H9 (cell line): ENCODE measurements at regions not wholly inside any gene's neighbourhood (a gene's known extent, or its start where the extent isn't known, plus 50 kb on each side); places are given as distances from the start of the nearest gene placed in this dataset.

ENCODE experiments used
- DNase-seq: peaks from one replicate; pipeline ENCODE4 v3.0.0-alpha.2; 2017
- H2AFZ ChIP-seq: one replicate; pipeline ENCODE4 v1.6.1; 2013; ENCODE audit warnings: mild to moderate bottlenecking, low read length, control low read depth, moderate library complexity
- H2AK5ac ChIP-seq: 2 replicates; pipeline ENCODE4 v1.6.1; 2013; ENCODE audit warnings: low read length, control low read depth, mixed read lengths; ENCODE audit not compliant: insufficient read length
- H2BK120ac ChIP-seq: one replicate; pipeline ENCODE4 v1.6.1; 2013; ENCODE audit warnings: low read depth, mild to moderate bottlenecking, low read length, control low read depth, inconsistent platforms; ENCODE audit not compliant: poor library complexity, severe bottlenecking
- H2BK12ac ChIP-seq: 2 replicates; pipeline ENCODE4 v1.6.1; 2013; ENCODE audit warnings: low read length, control low read depth, mixed read lengths, low read depth; ENCODE audit not compliant: insufficient read length
- H2BK15ac ChIP-seq: 2 replicates; pipeline ENCODE4 v1.6.1; 2013; ENCODE audit warnings: low read depth, low read length, control low read depth
- H2BK20ac ChIP-seq: one replicate; pipeline ENCODE4 v1.6.1; 2013; ENCODE audit warnings: low read depth, mild to moderate bottlenecking, low read length, control low read depth, inconsistent platforms; ENCODE audit not compliant: poor library complexity, severe bottlenecking
- H2BK5ac ChIP-seq: 2 replicates; pipeline ENCODE4 v1.6.1; 2013; ENCODE audit warnings: low read length, control low read depth, mixed read lengths; ENCODE audit not compliant: insufficient read length
- H3K14ac ChIP-seq: 2 replicates; pipeline ENCODE4 v1.6.1; 2013; ENCODE audit warnings: low read length, control low read depth; ENCODE audit not compliant: insufficient read depth
- H3K18ac ChIP-seq: 2 replicates; pipeline ENCODE4 v1.6.1; 2013; ENCODE audit warnings: low read depth, mild to moderate bottlenecking, mixed read lengths, low read length, control low read depth; ENCODE audit not compliant: insufficient read length
- H3K23ac ChIP-seq: 2 replicates; pipeline ENCODE4 v1.6.1; 2013; ENCODE audit warnings: low read length, control low read depth, mixed read lengths, low read depth; ENCODE audit not compliant: insufficient read length
- H3K23me2 ChIP-seq: 2 replicates; pipeline ENCODE4 v1.6.1; 2013; ENCODE audit warnings: low read depth, mild to moderate bottlenecking, mixed read lengths, low read length, control low read depth; ENCODE audit not compliant: insufficient read length, poor library complexity, severe bottlenecking
- H3K27ac ChIP-seq: 2 replicates; pipeline ENCODE4 v1.5.1; 2013; ENCODE audit warnings: low read length, control low read depth, mixed read lengths, low read depth; ENCODE audit not compliant: insufficient read length
- H3K27me3 ChIP-seq: 2 replicates; pipeline ENCODE4 v1.6.1; 2013; ENCODE audit warnings: low read length, control low read depth, inconsistent platforms; ENCODE audit not compliant: insufficient read depth
- H3K4ac ChIP-seq: 2 replicates; pipeline ENCODE4 v1.6.1; 2013; ENCODE audit warnings: low read depth, mild to moderate bottlenecking, control low read depth, inconsistent platforms, low read length, moderate library complexity
- H3K4me1 ChIP-seq: 2 replicates; pipeline ENCODE4 v1.6.1; 2013; ENCODE audit warnings: low read length, control low read depth, inconsistent platforms; ENCODE audit not compliant: insufficient read depth
- H3K4me2 ChIP-seq: 2 replicates; pipeline ENCODE4 v1.6.1; 2013; ENCODE audit warnings: low read length, control low read depth, mixed read lengths; ENCODE audit not compliant: insufficient read length, insufficient read depth
- H3K56ac ChIP-seq: 2 replicates; pipeline ENCODE4 v1.6.1; 2013; ENCODE audit warnings: low read depth, mild to moderate bottlenecking, mixed read lengths, low read length, control low read depth; ENCODE audit not compliant: insufficient read length
- H3K79me1 ChIP-seq: 2 replicates; pipeline ENCODE4 v1.6.1; 2013; ENCODE audit warnings: low read depth, mild to moderate bottlenecking, moderate library complexity, low read length, control low read depth, inconsistent platforms; ENCODE audit not compliant: insufficient read depth, poor library complexity, severe bottlenecking
- H3K79me2 ChIP-seq: 2 replicates; pipeline ENCODE4 v1.6.1; 2013; ENCODE audit warnings: low read length, control low read depth, inconsistent platforms; ENCODE audit not compliant: insufficient read depth
- H3K9ac ChIP-seq: 2 replicates; pipeline ENCODE4 v1.6.1; 2013; ENCODE audit warnings: low read length, control low read depth, mixed read lengths; ENCODE audit not compliant: insufficient read length; ENCODE audit errors: extremely low read depth
- H3K9me3 ChIP-seq: one replicate; pipeline ENCODE4 v1.6.1; 2013; ENCODE audit warnings: low read depth, low read length, inconsistent platforms; ENCODE audit not compliant: control insufficient read depth
- H3T11ph ChIP-seq: one replicate; pipeline ENCODE4 v1.6.1; 2013; ENCODE audit warnings: mild to moderate bottlenecking, low read length, control low read depth, inconsistent platforms
- H4K20me1 ChIP-seq: one replicate; pipeline ENCODE4 v1.6.1; 2013; ENCODE audit not compliant: control insufficient read depth, insufficient read length, insufficient read depth
- H4K5ac ChIP-seq: 2 replicates; pipeline ENCODE4 v1.6.1; 2013; ENCODE audit warnings: low read depth, mild to moderate bottlenecking, mixed read lengths, low read length, control low read depth; ENCODE audit not compliant: insufficient read length
- H4K8ac ChIP-seq: replicated peaks from 2 replicates; pipeline ENCODE4 v1.6.1; 2013; ENCODE audit warnings: low read length, control low read depth, mixed read lengths, low read depth; ENCODE audit not compliant: insufficient read length
- H4K91ac ChIP-seq: 2 replicates; pipeline ENCODE4 v1.6.1; 2013; ENCODE audit warnings: low read depth, mild to moderate bottlenecking, moderate library complexity, mixed read lengths, low read length, control low read depth; ENCODE audit not compliant: insufficient read length
- H3K27ac Mint-ChIP-seq, 3 experiments: 2 replicates in 2 of 3; 3 replicates in 1 of 3; pipeline ENCODE4 v1.8.0; 2020 to 2021; ENCODE audit warnings: mixed read lengths in 3 of 3, mild to moderate bottlenecking in 1 of 3, moderate library complexity in 1 of 3
- H3K27me3 Mint-ChIP-seq: 2 replicates; pipeline ENCODE4 v1.8.0; 2021; ENCODE audit warnings: low read depth, mild to moderate bottlenecking, moderate library complexity, mixed read lengths
- H3K36me3 Mint-ChIP-seq, 3 experiments: 2 replicates in 2 of 3; 3 replicates in 1 of 3; pipeline ENCODE4 v1.8.0; 2020 to 2021; ENCODE audit warnings: low read depth in 3 of 3, mixed read lengths in 3 of 3; ENCODE audit not compliant: insufficient read depth in 1 of 3
- H3K4me1 Mint-ChIP-seq, 2 experiments: 2 replicates each; pipeline ENCODE4 v1.8.0; 2020; ENCODE audit warnings: mixed read lengths in 2 of 2
- H3K4me3 Mint-ChIP-seq, 2 experiments: 2 replicates in 1 of 2; 3 replicates in 1 of 2; pipeline ENCODE4 v1.8.0; 2020 to 2021; ENCODE audit warnings: mild to moderate bottlenecking in 2 of 2, mixed read lengths in 2 of 2, moderate library complexity in 1 of 2
- H3K9me3 Mint-ChIP-seq, 2 experiments: 2 replicates in 1 of 2; 3 replicates in 1 of 2; pipeline ENCODE4 v1.8.0; 2020; ENCODE audit warnings: mild to moderate bottlenecking in 2 of 2, mixed read lengths in 2 of 2, moderate library complexity in 1 of 2
- WGBS: extraction: QIAGEN DNeasy Blood & Tissue Kit; methylation state at CpG from one replicate; pipeline ENCODE4 v1.1.7; 2013; ENCODE audit warnings: missing lambda C conversion rate, low lambda C conversion rate, mixed read lengths; ENCODE audit not compliant: insufficient read length; ENCODE audit errors: extremely low coverage; 5-methylcytosine and 5-hydroxymethylcytosine counted together
- TF ChIP-seq, protein P1 (sequence below): fragments of 200-600 bp; sonication (generic); conservative IDR thresholded peaks from 3 replicates; pipeline ENCODE4 v1.8.0; 2021; ENCODE audit warnings: antibody characterized with exemption, mild to moderate bottlenecking

- H3K4ac ChIP-seq: no peak overlapping the region
- no peak overlapping the region for H2BK20ac ChIP-seq
- no peak overlapping the region for H3K56ac ChIP-seq
- no peaks in the 10 kb centered on the region for H3K9me3 ChIP-seq
- H4K91ac ChIP-seq: no peak overlapping the region
- no peak overlapping the region for H2AK5ac ChIP-seq
- no peaks in the 10 kb centered on the region for H3K79me2 ChIP-seq
- Mint-ChIP-seq H3K36me3 (no peaks in the 10 kb centered on the region), H3K9me3 (peaks cover 0 to 3% of the 10 kb centered on the region in 2 experiments; a peak in 1 of 5 replicates), H3K4me3 (no peak overlapping the region), H3K27ac (no peak overlapping the region), H3K27me3 (peaks cover 4% of the 10 kb centered on the region), H3K4me1 (peaks cover 6% of the 10 kb centered on the region in 2 experiments)
- no peak overlapping the region for H3K4me2 ChIP-seq
- H3K23ac ChIP-seq: no peak overlapping the region
- H2BK5ac ChIP-seq: no peak overlapping the region
- no peak overlapping the region for H3T11ph ChIP-seq
- H3K4me1 ChIP-seq: no peaks in the 10 kb centered on the region; the same call in 1 of the 2 replicates
- H4K8ac ChIP-seq: no peak overlapping the region
- TF ChIP-seq, protein P1, sequence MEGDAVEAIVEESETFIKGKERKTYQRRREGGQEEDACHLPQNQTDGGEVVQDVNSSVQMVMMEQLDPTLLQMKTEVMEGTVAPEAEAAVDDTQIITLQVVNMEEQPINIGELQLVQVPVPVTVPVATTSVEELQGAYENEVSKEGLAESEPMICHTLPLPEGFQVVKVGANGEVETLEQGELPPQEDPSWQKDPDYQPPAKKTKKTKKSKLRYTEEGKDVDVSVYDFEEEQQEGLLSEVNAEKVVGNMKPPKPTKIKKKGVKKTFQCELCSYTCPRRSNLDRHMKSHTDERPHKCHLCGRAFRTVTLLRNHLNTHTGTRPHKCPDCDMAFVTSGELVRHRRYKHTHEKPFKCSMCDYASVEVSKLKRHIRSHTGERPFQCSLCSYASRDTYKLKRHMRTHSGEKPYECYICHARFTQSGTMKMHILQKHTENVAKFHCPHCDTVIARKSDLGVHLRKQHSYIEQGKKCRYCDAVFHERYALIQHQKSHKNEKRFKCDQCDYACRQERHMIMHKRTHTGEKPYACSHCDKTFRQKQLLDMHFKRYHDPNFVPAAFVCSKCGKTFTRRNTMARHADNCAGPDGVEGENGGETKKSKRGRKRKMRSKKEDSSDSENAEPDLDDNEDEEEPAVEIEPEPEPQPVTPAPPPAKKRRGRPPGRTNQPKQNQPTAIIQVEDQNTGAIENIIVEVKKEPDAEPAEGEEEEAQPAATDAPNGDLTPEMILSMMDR: no peak
- H4K5ac ChIP-seq: no peak overlapping the region
- H3K79me1 ChIP-seq: no peaks in the 10 kb centered on the region
- H3K14ac ChIP-seq: no peak overlapping the region
- H2BK12ac ChIP-seq: no peak overlapping the region
- no peak overlapping the region for H2BK120ac ChIP-seq
- no peak overlapping the region for H3K27ac ChIP-seq
- no CpG with 5 or more reads among the region's 4 CpGs for WGBS
- no peaks in the 10 kb centered on the region for H4K20me1 ChIP-seq
- H3K23me2 ChIP-seq: no peaks in the 10 kb centered on the region
- H2AFZ ChIP-seq: no peak overlapping the region
- no peaks in the 10 kb centered on the region for H3K27me3 ChIP-seq
- H3K18ac ChIP-seq: no peak overlapping the region
- H3K9ac ChIP-seq: no peak overlapping the region
- no peak overlapping the region for H2BK15ac ChIP-seq
- DNase-seq: no peak
Observed at GRCh38 chr16:54679531-54679930, 251.1 kb upstream of the IRX5 start.
